ENCODE measurements at regions not wholly inside any gene's neighbourhood (a gene's known extent, or its start where the extent isn't known, plus 50 kb on each side); places are given as distances from the start of the nearest gene placed in this dataset.

DNA sequence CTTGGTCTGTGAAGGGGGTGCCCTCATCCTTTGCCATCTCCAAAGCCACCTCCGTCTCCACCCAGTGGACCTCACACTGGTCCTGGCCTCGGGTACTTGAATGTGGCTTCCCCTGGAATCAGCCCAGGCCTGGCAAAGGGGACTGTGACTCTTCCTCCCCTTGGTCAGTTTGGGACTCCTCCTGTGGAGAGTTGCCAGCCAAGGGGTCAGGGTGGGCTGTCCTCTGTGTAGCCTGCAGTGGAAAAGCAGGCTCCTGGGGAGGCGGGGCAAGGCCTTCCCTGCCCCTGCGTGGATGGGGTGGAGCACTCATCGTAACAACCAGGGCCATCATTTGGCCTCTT, 59.8 kb downstream of the INHBB start:
- Histone ChIP-seq H2AFZ (ENCODE audit: low read depth, low read length) (no peak overlapping the region), H3K4me2 (ENCODE audit: insufficient read depth, low read length) (no peak overlapping the region), H3K79me2 (ENCODE audit: insufficient read depth, low read length) (no peaks in the 10 kb centered on the region), H3K36me3 (ENCODE audit: insufficient read depth, low read length) (no peaks in the 10 kb centered on the region), H4K20me1 (ENCODE audit: insufficient read depth, low read length) (no peaks in the 10 kb centered on the region), H3K4me3 (ENCODE audit: low read depth in 1 of 2, low read length in 2 of 2) (no peak overlapping the region), H3K4me1 (ENCODE audit: insufficient read depth, low read length) (no peaks in the 10 kb centered on the region), H3K9ac (ENCODE audit: low read depth, low read length) (no peak overlapping the region), H3K27ac (ENCODE audit: low read length) (no peak overlapping the region), H3K27me3 (ENCODE audit: insufficient read depth, low read length, poor library complexity) (no peaks in the 10 kb centered on the region), H3K9me3 (ENCODE audit: insufficient read depth, low read length, severe bottlenecking) (no peaks in the 10 kb centered on the region)
- DNase-seq (no peak), ATAC-seq (ENCODE audit: insufficient read depth, low read depth) (no peak)
- TF ChIP-seq EZH2 (IDR thresholded peaks at IDR 0.05; ENCODE audit: borderline replicate concordance, low read depth, low read length, severe bottlenecking) = no peak
- TF ChIP-seq, protein P1, sequence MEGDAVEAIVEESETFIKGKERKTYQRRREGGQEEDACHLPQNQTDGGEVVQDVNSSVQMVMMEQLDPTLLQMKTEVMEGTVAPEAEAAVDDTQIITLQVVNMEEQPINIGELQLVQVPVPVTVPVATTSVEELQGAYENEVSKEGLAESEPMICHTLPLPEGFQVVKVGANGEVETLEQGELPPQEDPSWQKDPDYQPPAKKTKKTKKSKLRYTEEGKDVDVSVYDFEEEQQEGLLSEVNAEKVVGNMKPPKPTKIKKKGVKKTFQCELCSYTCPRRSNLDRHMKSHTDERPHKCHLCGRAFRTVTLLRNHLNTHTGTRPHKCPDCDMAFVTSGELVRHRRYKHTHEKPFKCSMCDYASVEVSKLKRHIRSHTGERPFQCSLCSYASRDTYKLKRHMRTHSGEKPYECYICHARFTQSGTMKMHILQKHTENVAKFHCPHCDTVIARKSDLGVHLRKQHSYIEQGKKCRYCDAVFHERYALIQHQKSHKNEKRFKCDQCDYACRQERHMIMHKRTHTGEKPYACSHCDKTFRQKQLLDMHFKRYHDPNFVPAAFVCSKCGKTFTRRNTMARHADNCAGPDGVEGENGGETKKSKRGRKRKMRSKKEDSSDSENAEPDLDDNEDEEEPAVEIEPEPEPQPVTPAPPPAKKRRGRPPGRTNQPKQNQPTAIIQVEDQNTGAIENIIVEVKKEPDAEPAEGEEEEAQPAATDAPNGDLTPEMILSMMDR (IDR thresholded peaks at IDR 0.05; ENCODE audit: borderline replicate concordance, extremely low read depth, low read length, poor library complexity, severe bottlenecking) = no peak

GRCh38 chr2:120406566-120406965, 60.6 kb downstream of the INHBB start:
- TF ChIP-seq EZH2 (IDR thresholded peaks at IDR 0.05; ENCODE audit: borderline replicate concordance, low read depth, low read length, severe bottlenecking) = no peak
- TF ChIP-seq, protein P1 (IDR thresholded peaks at IDR 0.05; ENCODE audit: borderline replicate concordance, extremely low read depth, low read length, poor library complexity, severe bottlenecking) = no peak
- DNase-seq (no peak), ATAC-seq (ENCODE audit: insufficient read depth, low read depth) (no peak)
- H3K27me3 ChIP-seq (ENCODE audit: insufficient read depth, low read length, poor library complexity) = no peaks in the 10 kb centered on the region
- no peak overlapping the region for H3K4me3 ChIP-seq (ENCODE audit: low read depth in 1 of 2, low read length in 2 of 2)
- no peak overlapping the region for H3K4me2 ChIP-seq (ENCODE audit: insufficient read depth, low read length)
- no peaks in the 10 kb centered on the region for H3K36me3 ChIP-seq (ENCODE audit: insufficient read depth, low read length)
- no peaks in the 10 kb centered on the region for H3K79me2 ChIP-seq (ENCODE audit: insufficient read depth, low read length)
- no peaks in the 10 kb centered on the region for H3K9me3 ChIP-seq (ENCODE audit: insufficient read depth, low read length, severe bottlenecking)
- H3K27ac ChIP-seq (ENCODE audit: low read length) = no peak overlapping the region
- H3K4me1 ChIP-seq (ENCODE audit: insufficient read depth, low read length) = no peaks in the 10 kb centered on the region
- H4K20me1 ChIP-seq (ENCODE audit: insufficient read depth, low read length) = no peaks in the 10 kb centered on the region
- no peak overlapping the region for H3K9ac ChIP-seq (ENCODE audit: low read depth, low read length)
- no peak overlapping the region for H2AFZ ChIP-seq (ENCODE audit: low read depth, low read length)

GRCh38 chr2:120410487-120410886, 64.6 kb downstream of the INHBB start:
- H3K36me3 ChIP-seq (ENCODE audit: insufficient read depth, low read length) = no peaks in the 10 kb centered on the region
- no peak overlapping the region for H2AFZ ChIP-seq (ENCODE audit: low read depth, low read length)
- no peaks in the 10 kb centered on the region for H3K27me3 ChIP-seq (ENCODE audit: insufficient read depth, low read length, poor library complexity)
- H3K4me1 ChIP-seq (ENCODE audit: insufficient read depth, low read length) = no peaks in the 10 kb centered on the region
- no peaks in the 10 kb centered on the region for H4K20me1 ChIP-seq (ENCODE audit: insufficient read depth, low read length)
- H3K27ac ChIP-seq (ENCODE audit: low read length) = no peak overlapping the region
- ATAC-seq (ENCODE audit: insufficient read depth, low read depth) (no peak), DNase-seq (no peak)
- H3K4me2 ChIP-seq (ENCODE audit: insufficient read depth, low read length) = no peak overlapping the region
- no peak overlapping the region for H3K9ac ChIP-seq (ENCODE audit: low read depth, low read length)
- no peaks in the 10 kb centered on the region for H3K79me2 ChIP-seq (ENCODE audit: insufficient read depth, low read length)
- TF ChIP-seq, protein P1 (IDR thresholded peaks at IDR 0.05; ENCODE audit: borderline replicate concordance, extremely low read depth, low read length, poor library complexity, severe bottlenecking) = no peak
- no peak for TF ChIP-seq EZH2 (IDR thresholded peaks at IDR 0.05; ENCODE audit: borderline replicate concordance, low read depth, low read length, severe bottlenecking)
- no peak overlapping the region for H3K4me3 ChIP-seq (ENCODE audit: low read depth in 1 of 2, low read length in 2 of 2)
- no peaks in the 10 kb centered on the region for H3K9me3 ChIP-seq (ENCODE audit: insufficient read depth, low read length, severe bottlenecking)

DNA sequence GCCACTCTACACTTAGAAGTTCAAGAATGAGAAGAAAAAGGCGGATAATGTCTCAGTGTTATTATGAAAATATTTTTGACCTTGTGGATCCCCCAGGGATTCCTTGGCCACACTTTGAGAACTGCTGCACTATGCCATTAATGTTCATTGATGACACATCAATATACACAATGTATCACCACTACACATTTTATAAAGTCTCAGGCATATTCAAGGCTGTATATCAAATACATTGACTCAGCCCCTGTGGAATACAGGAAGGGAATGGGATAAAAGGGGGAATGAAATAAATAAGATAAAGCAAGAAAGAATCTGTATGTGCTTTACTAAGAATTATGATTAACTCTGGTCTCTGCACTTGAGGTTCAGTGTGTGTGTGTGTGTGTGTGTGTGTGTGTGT, 69.1 kb downstream of the INHBB start:
- H3K4me2 ChIP-seq (ENCODE audit: insufficient read depth, low read length) = no peak overlapping the region
- no peaks in the 10 kb centered on the region for H3K4me1 ChIP-seq (ENCODE audit: insufficient read depth, low read length)
- H3K79me2 ChIP-seq (ENCODE audit: insufficient read depth, low read length) = no peaks in the 10 kb centered on the region
- H3K9me3 ChIP-seq (ENCODE audit: insufficient read depth, low read length, severe bottlenecking) = no peaks in the 10 kb centered on the region
- ATAC-seq (ENCODE audit: insufficient read depth, low read depth) (no peak), DNase-seq (no peak)
- no peak overlapping the region for H3K4me3 ChIP-seq (ENCODE audit: low read depth in 1 of 2, low read length in 2 of 2)
- no peak overlapping the region for H3K9ac ChIP-seq (ENCODE audit: low read depth, low read length)
- H3K27me3 ChIP-seq (ENCODE audit: insufficient read depth, low read length, poor library complexity) = no peaks in the 10 kb centered on the region
- H3K36me3 ChIP-seq (ENCODE audit: insufficient read depth, low read length) = no peaks in the 10 kb centered on the region
- TF ChIP-seq EZH2 (IDR thresholded peaks at IDR 0.05; ENCODE audit: borderline replicate concordance, low read depth, low read length, severe bottlenecking) = no peak
- TF ChIP-seq, protein P1 (IDR thresholded peaks at IDR 0.05; ENCODE audit: borderline replicate concordance, extremely low read depth, low read length, poor library complexity, severe bottlenecking) = no peak
- H3K27ac ChIP-seq (ENCODE audit: low read length) = no peak overlapping the region
- H2AFZ ChIP-seq (ENCODE audit: low read depth, low read length) = no peak overlapping the region
- H4K20me1 ChIP-seq (ENCODE audit: insufficient read depth, low read length) = no peaks in the 10 kb centered on the region
